ENCODE measurements at regions not wholly inside any gene's neighbourhood (a gene's known extent, or its start where the extent isn't known, plus 50 kb on each side); places are given as distances from the start of the nearest gene placed in this dataset.

DNA sequence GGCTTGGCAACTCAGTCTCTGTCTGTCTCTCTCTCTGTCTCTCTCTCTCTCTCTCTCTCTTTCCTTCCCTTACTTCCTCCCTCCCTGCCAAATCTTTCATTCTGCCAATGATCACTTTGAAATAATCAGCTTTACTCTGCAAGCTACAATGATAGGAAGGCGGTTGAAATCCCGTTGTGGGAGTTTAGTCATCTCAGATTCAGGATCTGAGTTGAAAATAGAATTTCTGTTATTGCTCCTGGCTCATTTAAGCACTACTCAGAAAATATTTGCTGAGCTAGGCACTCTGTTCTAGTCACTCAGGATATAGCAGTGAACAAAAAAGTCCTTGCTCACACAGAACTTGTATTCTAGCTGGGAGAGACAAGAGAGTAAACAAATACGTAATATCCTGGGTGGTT lies 56.3 kb upstream of the DCTD start (continued):
- TF ChIP-seq EGR1 (IDR thresholded peaks at IDR 0.05; ENCODE audit: low read depth in 2 of 2): no peak
- TF ChIP-seq, protein P1, sequence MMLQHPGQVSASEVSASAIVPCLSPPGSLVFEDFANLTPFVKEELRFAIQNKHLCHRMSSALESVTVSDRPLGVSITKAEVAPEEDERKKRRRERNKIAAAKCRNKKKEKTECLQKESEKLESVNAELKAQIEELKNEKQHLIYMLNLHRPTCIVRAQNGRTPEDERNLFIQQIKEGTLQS (IDR thresholded peaks at IDR 0.05): no peak
- TF ChIP-seq, protein P2, sequence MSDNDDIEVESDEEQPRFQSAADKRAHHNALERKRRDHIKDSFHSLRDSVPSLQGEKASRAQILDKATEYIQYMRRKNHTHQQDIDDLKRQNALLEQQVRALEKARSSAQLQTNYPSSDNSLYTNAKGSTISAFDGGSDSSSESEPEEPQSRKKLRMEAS (IDR thresholded peaks at IDR 0.05): no peak
- no peak for TF ChIP-seq GABPA (IDR thresholded peaks at IDR 0.05 in 1 of 2, conservative IDR thresholded peaks at IDR 0.05 in 1 of 2)

GRCh38 chr4:182971702-182972101 lies 54.5 kb upstream of the DCTD start:
- H3K9me3 ChIP-seq (ENCODE audit: control insufficient read depth in 4 of 4, low read length in 3 of 4): no peaks in the 10 kb centered on the region
- no peaks in the 10 kb centered on the region for H3K36me3 ChIP-seq (ENCODE audit: control insufficient read depth in 4 of 4, insufficient read depth in 3 of 4, low read depth in 1 of 4, low read length in 3 of 4)
- no peak overlapping the region for H3K9ac ChIP-seq (ENCODE audit: low read depth in 1 of 2, low read length in 2 of 2)
- H3K4me3 ChIP-seq (ENCODE audit: low read depth in 1 of 3, low read length in 3 of 3): no peak overlapping the region
- 84% methylated on average over 3 of the region's 3 CpGs for WGBS
- no peak for TF ChIP-seq SP1 (IDR thresholded peaks at IDR 0.05)
- TF ChIP-seq NR2F2 (IDR thresholded peaks at IDR 0.05): no peak
- TF ChIP-seq, protein P1 (IDR thresholded peaks at IDR 0.05): no peak
- TF ChIP-seq, protein P3, sequence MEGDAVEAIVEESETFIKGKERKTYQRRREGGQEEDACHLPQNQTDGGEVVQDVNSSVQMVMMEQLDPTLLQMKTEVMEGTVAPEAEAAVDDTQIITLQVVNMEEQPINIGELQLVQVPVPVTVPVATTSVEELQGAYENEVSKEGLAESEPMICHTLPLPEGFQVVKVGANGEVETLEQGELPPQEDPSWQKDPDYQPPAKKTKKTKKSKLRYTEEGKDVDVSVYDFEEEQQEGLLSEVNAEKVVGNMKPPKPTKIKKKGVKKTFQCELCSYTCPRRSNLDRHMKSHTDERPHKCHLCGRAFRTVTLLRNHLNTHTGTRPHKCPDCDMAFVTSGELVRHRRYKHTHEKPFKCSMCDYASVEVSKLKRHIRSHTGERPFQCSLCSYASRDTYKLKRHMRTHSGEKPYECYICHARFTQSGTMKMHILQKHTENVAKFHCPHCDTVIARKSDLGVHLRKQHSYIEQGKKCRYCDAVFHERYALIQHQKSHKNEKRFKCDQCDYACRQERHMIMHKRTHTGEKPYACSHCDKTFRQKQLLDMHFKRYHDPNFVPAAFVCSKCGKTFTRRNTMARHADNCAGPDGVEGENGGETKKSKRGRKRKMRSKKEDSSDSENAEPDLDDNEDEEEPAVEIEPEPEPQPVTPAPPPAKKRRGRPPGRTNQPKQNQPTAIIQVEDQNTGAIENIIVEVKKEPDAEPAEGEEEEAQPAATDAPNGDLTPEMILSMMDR (IDR thresholded peaks at IDR 0.05; ENCODE audit: low read depth, low read length, missing input control): no peak
- TF ChIP-seq FOXA2 (IDR thresholded peaks at IDR 0.05): no peak
- no peak for TF ChIP-seq HNF4A (conservative IDR thresholded peaks at IDR 0.05)
- DNase-seq (ENCODE audit: low spot score): no peak
- no peaks in the 10 kb centered on the region for H3K27me3 ChIP-seq (ENCODE audit: control insufficient read depth in 4 of 4, insufficient read depth in 4 of 4, low read length in 3 of 4)
- H3K27ac ChIP-seq (ENCODE audit: low read depth in 1 of 2, low read length in 2 of 2): no peak overlapping the region
- no peaks in the 10 kb centered on the region for H3K4me1 ChIP-seq (ENCODE audit: control insufficient read depth in 4 of 4, insufficient read depth in 4 of 4, low read length in 3 of 4)

GRCh38 chr4:182969651-182970279 lies 52.6 kb upstream of the DCTD start:
- no peak overlapping the region for H3K27ac ChIP-seq (ENCODE audit: low read depth in 1 of 2, low read length in 2 of 2)
- no peak for DNase-seq (ENCODE audit: low spot score)
- no peak overlapping the region for H3K9ac ChIP-seq (ENCODE audit: low read depth in 1 of 2, low read length in 2 of 2)
- H3K4me3 ChIP-seq (ENCODE audit: low read depth in 1 of 3, low read length in 3 of 3): no peak overlapping the region
- H3K27me3 ChIP-seq (ENCODE audit: control insufficient read depth in 4 of 4, insufficient read depth in 4 of 4, low read length in 3 of 4): no peaks in the 10 kb centered on the region
- no peaks in the 10 kb centered on the region for H3K9me3 ChIP-seq (ENCODE audit: control insufficient read depth in 4 of 4, low read length in 3 of 4)
- TF ChIP-seq SP1 (IDR thresholded peaks at IDR 0.05): no peak
- no peak for TF ChIP-seq EGR1 (IDR thresholded peaks at IDR 0.05; ENCODE audit: low read depth in 2 of 2)
- no peak for TF ChIP-seq ZBTB33 (IDR thresholded peaks at IDR 0.05)
- TF ChIP-seq, protein P4, sequence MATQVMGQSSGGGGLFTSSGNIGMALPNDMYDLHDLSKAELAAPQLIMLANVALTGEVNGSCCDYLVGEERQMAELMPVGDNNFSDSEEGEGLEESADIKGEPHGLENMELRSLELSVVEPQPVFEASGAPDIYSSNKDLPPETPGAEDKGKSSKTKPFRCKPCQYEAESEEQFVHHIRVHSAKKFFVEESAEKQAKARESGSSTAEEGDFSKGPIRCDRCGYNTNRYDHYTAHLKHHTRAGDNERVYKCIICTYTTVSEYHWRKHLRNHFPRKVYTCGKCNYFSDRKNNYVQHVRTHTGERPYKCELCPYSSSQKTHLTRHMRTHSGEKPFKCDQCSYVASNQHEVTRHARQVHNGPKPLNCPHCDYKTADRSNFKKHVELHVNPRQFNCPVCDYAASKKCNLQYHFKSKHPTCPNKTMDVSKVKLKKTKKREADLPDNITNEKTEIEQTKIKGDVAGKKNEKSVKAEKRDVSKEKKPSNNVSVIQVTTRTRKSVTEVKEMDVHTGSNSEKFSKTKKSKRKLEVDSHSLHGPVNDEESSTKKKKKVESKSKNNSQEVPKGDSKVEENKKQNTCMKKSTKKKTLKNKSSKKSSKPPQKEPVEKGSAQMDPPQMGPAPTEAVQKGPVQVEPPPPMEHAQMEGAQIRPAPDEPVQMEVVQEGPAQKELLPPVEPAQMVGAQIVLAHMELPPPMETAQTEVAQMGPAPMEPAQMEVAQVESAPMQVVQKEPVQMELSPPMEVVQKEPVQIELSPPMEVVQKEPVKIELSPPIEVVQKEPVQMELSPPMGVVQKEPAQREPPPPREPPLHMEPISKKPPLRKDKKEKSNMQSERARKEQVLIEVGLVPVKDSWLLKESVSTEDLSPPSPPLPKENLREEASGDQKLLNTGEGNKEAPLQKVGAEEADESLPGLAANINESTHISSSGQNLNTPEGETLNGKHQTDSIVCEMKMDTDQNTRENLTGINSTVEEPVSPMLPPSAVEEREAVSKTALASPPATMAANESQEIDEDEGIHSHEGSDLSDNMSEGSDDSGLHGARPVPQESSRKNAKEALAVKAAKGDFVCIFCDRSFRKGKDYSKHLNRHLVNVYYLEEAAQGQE (IDR thresholded peaks at IDR 0.05): no peak
- no peak for TF ChIP-seq FOXA2 (IDR thresholded peaks at IDR 0.05)
- no peak for TF ChIP-seq GABPA (IDR thresholded peaks at IDR 0.05 in 1 of 2, conservative IDR thresholded peaks at IDR 0.05 in 1 of 2)
- no peak for TF ChIP-seq NR2F2 (IDR thresholded peaks at IDR 0.05)
- no peaks in the 10 kb centered on the region for H3K36me3 ChIP-seq (ENCODE audit: control insufficient read depth in 4 of 4, insufficient read depth in 3 of 4, low read depth in 1 of 4, low read length in 3 of 4)
- no peaks in the 10 kb centered on the region for H3K4me1 ChIP-seq (ENCODE audit: control insufficient read depth in 4 of 4, insufficient read depth in 4 of 4, low read length in 3 of 4)
- WGBS: 41% methylated on average over 9 of the region's 9 CpGs
